H1 (cell line): ENCODE measurements at regions not wholly inside any gene's neighbourhood (a gene's known extent, or its start where the extent isn't known, plus 50 kb on each side); places are given as distances from the start of the nearest gene placed in this dataset.

Experiments
- CHD7 ChIP-seq: fragments of 300-600 bp; sonication (generic); IDR thresholded peaks from 2 replicates; pipeline ENCODE4 v1.7.1; 2012; ENCODE audit warnings: low read length, moderate library complexity, mild to moderate bottlenecking, inconsistent platforms; ENCODE audit not compliant: insufficient replicate concordance
- FOSL1 ChIP-seq: IDR thresholded peaks from 2 replicates; pipeline ENCODE4 v1.6.1; 2011; ENCODE audit warnings: mild to moderate bottlenecking, low read depth, low read length, moderate library complexity; ENCODE audit not compliant: insufficient read depth
- PHF8 ChIP-seq: fragments of 200-600 bp; sonication (generic); conservative IDR thresholded peaks from 2 replicates; pipeline ENCODE4 v1.7.1; 2012; ENCODE audit warnings: low read depth, mild to moderate bottlenecking, inconsistent platforms, low read length, moderate library complexity
- POLR2A ChIP-seq, 2 experiments: IDR thresholded peaks; 1 replicate in 1 of 2; 2 replicates in 1 of 2; pipeline ENCODE4 v1.6.1; 2011; ENCODE audit warnings: low read depth in 2 of 2, low read length in 2 of 2, mild to moderate bottlenecking in 2 of 2; ENCODE audit errors: control extremely low read depth in 1 of 2
- POLR2AphosphoS5 ChIP-seq: IDR thresholded peaks from 2 replicates; pipeline ENCODE4 v1.6.1; 2011; ENCODE audit warnings: low read depth, low read length
- TAF1 ChIP-seq: IDR thresholded peaks from 2 replicates; pipeline ENCODE4 v1.6.1; 2011; ENCODE audit warnings: mild to moderate bottlenecking, low read depth, low read length
- TF ChIP-seq, protein P1 (sequence below): IDR thresholded peaks from 2 replicates; pipeline ENCODE4 v1.6.1; 2012; ENCODE audit warnings: inconsistent platforms
- TF ChIP-seq, protein P2 (sequence below): IDR thresholded peaks from 2 replicates; pipeline ENCODE4 v1.6.1; 2011; ENCODE audit warnings: low read length, improper control_type of control experiment

DNA sequence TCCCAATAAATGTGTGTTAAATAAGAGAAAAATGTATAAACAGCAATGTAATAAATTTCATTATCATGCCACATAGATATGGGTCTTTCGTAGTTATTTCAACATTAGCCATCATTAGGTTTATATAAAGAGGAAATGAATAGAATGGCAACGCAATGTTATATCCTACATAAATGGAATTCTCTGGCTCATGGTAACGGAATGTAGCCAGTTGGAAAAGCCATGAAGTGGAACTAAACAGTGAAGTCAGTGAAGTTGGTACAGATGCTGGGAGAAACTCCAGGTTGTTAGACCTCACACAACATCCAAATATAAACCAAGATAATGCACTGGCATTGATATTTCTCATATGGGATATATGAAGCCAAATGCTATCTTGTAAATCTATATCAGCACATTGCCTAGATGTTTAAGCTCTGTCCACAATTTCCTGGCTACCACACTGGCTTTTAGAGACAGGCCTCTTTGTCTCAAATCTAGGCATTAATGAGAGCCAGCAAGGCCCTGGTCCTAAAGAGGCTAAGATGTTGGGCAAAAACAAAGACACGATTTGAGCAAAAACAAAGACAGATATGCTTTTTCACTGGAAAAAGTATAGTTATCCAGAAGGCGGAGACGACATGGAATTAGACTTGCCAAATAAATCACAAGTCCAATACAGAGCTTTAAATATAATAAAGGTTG lies 861.0 kb downstream of the RPS29 start (continued):
- TF ChIP-seq POLR2A (IDR thresholded peaks at IDR 0.05; ENCODE audit: control extremely low read depth in 1 of 2, low read depth in 2 of 2, low read length in 2 of 2) = no peak
- TF ChIP-seq, protein P1, sequence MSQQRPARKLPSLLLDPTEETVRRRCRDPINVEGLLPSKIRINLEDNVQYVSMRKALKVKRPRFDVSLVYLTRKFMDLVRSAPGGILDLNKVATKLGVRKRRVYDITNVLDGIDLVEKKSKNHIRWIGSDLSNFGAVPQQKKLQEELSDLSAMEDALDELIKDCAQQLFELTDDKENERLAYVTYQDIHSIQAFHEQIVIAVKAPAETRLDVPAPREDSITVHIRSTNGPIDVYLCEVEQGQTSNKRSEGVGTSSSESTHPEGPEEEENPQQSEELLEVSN = no peak
- TF ChIP-seq, protein P2, sequence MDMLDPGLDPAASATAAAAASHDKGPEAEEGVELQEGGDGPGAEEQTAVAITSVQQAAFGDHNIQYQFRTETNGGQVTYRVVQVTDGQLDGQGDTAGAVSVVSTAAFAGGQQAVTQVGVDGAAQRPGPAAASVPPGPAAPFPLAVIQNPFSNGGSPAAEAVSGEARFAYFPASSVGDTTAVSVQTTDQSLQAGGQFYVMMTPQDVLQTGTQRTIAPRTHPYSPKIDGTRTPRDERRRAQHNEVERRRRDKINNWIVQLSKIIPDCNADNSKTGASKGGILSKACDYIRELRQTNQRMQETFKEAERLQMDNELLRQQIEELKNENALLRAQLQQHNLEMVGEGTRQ = no peak
- TF ChIP-seq CHD7 = no peak
- TF ChIP-seq TAF1 = no peak
- TF ChIP-seq FOSL1 = no peak
- no peak for TF ChIP-seq PHF8
- no peak for TF ChIP-seq POLR2AphosphoS5
